22Rv1 (cell line): ENCODE measurements at regions not wholly inside any gene's neighbourhood (a gene's known extent, or its start where the extent isn't known, plus 50 kb on each side); places are given as distances from the start of the nearest gene placed in this dataset.
A peak's percentile ranks its signal among the peaks of the same experiment; 100 is the strongest.

Experiments
- CTCF ChIP-seq: fragments of 450-650 bp; IDR thresholded peaks from 2 replicates; pipeline ENCODE4 v1.5.1; 2017; ENCODE audit warnings: mild to moderate bottlenecking
- ZFX ChIP-seq: fragments of 450-650 bp; IDR thresholded peaks from 2 replicates; pipeline ENCODE4 v1.6.1; 2017; ENCODE audit warnings: antibody characterized with exemption, borderline replicate concordance

GRCh38 chr3:127374086-127375010 lies 86.5 kb upstream of the PRR20G start:
- TF ChIP-seq CTCF (peak; percentile 69), ZFX (no peak)
